ENCODE measurements at regions not wholly inside any gene's neighbourhood (a gene's known extent, or its start where the extent isn't known, plus 50 kb on each side); places are given as distances from the start of the nearest gene placed in this dataset.

DNA sequence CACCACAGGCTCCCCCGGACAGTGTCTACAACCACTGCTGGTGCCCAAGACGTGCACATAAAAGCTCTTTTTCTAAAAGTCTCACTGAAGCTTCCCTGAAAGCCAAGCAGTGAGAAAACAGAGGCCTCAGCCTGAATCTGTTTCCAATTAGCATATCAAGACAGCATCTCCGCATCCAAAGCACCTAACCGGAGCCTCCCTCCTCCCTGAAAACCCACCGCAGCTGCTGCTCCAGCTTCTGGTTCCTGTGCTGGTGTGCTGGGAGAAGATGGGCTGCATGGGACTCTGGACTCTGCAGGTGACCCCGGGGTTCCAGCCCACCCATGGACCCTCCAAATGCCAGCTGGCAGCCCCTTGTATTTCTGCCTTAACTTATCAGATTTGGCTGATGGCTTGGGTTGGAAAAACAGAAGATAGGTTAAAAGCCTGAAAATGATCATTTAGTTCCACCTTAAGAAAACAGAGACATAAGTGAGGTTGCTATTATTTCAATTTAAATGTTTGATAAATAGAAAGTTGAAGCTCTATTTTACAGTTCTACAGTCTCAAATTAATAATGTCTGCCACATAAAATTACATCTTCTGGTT, 103.3 kb downstream of the TMEM18 start:
- TF ChIP-seq EZH2 (IDR thresholded peaks at IDR 0.05; ENCODE audit: low read depth) = no peak
- TF ChIP-seq, protein P1, sequence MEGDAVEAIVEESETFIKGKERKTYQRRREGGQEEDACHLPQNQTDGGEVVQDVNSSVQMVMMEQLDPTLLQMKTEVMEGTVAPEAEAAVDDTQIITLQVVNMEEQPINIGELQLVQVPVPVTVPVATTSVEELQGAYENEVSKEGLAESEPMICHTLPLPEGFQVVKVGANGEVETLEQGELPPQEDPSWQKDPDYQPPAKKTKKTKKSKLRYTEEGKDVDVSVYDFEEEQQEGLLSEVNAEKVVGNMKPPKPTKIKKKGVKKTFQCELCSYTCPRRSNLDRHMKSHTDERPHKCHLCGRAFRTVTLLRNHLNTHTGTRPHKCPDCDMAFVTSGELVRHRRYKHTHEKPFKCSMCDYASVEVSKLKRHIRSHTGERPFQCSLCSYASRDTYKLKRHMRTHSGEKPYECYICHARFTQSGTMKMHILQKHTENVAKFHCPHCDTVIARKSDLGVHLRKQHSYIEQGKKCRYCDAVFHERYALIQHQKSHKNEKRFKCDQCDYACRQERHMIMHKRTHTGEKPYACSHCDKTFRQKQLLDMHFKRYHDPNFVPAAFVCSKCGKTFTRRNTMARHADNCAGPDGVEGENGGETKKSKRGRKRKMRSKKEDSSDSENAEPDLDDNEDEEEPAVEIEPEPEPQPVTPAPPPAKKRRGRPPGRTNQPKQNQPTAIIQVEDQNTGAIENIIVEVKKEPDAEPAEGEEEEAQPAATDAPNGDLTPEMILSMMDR (conservative IDR thresholded peaks at IDR 0.05) = no peak
